ENCODE measurements at regions not wholly inside any gene's neighbourhood (a gene's known extent, or its start where the extent isn't known, plus 50 kb on each side); places are given as distances from the start of the nearest gene placed in this dataset.
"Not testable (repeated sequence)": the region's sequence is repeated elsewhere in the genome, so short reads cannot be mapped to it uniquely, and the experiment has no call there.

DNA sequence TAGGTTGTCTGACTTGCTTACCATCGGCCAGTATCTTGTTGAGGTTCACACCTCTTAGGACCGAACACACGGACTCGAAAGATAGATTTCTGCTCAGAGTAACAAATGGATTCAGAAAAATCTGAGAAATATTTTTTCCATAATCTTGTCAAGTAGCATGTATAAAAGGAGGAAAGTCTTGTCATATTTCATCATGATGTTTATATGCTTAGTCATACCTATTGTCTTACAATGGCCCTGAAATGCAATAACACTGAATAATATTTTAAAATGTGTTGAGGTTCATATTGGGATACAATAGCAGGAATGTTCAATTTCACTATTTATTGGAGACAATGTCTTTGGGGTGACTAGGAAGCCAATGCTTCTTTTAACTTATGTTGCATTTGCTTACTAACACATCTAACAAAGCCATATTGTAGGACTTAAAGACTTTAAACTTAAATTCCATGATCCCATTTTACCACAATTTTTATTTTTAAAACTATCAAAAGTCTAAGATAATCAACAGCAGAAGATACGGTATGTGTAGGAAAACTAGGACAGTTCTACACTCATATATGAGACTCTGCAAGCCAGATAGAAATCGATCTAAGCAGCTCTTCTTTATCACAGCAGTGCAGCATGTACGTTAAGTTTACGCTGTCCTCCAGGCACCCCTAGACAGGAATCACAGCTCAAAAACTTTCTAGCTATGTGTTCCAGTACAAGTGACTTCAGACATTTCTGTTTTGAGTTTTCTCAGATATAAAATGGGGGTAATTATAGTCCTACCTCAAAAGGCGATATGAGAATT lies 135.7 kb upstream of the CAV2 start:
- TF ChIP-seq, protein P1, sequence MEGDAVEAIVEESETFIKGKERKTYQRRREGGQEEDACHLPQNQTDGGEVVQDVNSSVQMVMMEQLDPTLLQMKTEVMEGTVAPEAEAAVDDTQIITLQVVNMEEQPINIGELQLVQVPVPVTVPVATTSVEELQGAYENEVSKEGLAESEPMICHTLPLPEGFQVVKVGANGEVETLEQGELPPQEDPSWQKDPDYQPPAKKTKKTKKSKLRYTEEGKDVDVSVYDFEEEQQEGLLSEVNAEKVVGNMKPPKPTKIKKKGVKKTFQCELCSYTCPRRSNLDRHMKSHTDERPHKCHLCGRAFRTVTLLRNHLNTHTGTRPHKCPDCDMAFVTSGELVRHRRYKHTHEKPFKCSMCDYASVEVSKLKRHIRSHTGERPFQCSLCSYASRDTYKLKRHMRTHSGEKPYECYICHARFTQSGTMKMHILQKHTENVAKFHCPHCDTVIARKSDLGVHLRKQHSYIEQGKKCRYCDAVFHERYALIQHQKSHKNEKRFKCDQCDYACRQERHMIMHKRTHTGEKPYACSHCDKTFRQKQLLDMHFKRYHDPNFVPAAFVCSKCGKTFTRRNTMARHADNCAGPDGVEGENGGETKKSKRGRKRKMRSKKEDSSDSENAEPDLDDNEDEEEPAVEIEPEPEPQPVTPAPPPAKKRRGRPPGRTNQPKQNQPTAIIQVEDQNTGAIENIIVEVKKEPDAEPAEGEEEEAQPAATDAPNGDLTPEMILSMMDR (IDR thresholded peaks at IDR 0.05; ENCODE audit: insufficient read depth, low read depth, low read length), result no peak
- Histone ChIP-seq H3K4me3 (ENCODE audit: low read depth, low read length) (no peak overlapping the region), H3K27me3 (ENCODE audit: control insufficient read depth, insufficient read depth, low read length) (no peaks in the 10 kb centered on the region), H3K36me3 (ENCODE audit: control insufficient read depth, insufficient read depth, low read length) (no peaks in the 10 kb centered on the region)
- no peak for DNase-seq (ENCODE audit: low read depth)
- ChIA-PET POLR2A (no interaction called here), CTCF (no interaction called here)

DNA sequence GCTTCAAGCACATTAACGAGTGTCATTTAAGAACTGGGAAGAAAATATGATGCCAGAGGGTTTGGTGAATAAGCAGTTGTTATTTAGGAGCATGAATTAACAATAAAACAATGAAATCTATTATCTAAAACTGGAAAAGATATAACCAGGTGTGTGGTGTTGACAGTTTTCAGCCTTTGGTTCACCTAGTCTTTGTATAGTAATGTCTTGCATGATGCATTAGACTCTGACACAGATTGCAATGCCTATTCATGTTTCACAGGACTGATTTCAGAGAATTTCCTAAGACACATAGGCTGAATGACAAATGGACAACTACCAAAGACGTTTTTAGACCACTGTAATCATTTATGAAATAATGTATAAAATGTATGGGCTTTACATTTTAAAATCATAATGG lies 135.1 kb upstream of the CAV2 start:
- DNase-seq (ENCODE audit: low read depth), result no peak
- POLR2A ChIA-PET, result no interaction called here
- CTCF ChIA-PET, result no interaction called here

DNA sequence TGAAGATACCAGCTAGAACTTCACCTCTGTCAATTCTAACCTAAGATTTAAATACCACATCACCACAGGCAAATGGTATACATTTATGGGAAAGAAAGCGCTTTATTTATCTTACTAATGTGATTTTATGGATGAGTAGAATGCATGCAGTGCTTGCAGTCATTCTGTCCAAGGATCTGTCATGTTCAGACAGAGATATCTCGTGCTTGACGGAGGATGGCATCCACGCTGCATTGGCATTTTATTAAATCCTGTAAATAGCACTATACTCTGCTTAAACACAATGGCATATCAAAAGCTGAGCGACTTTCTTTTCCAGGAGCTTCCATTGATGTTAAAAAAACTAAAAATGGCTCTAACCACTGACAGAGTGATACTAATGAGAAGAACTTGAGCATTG lies 133.7 kb upstream of the CAV2 start:
- POLR2A ChIA-PET, result no interaction called here
- Histone ChIP-seq H3K4me3 (ENCODE audit: low read depth, low read length) (no peak overlapping the region), H3K27me3 (ENCODE audit: control insufficient read depth, insufficient read depth, low read length) (no peaks in the 10 kb centered on the region), H3K36me3 (ENCODE audit: control insufficient read depth, insufficient read depth, low read length) (no peaks in the 10 kb centered on the region)
- no peak for DNase-seq (ENCODE audit: low read depth)
- TF ChIP-seq, protein P1 (IDR thresholded peaks at IDR 0.05; ENCODE audit: insufficient read depth, low read depth, low read length), result no peak
- CTCF ChIA-PET, result interaction anchor here (1.6 kb wide), 1 partner anchor 95 kb away, joined by 3 read pairs; no protein-coding TSS in a partner anchor

More for the DNA sequence above, 135.1 kb upstream of the CAV2 start:
- no peak overlapping the region for H3K4me3 ChIP-seq (ENCODE audit: low read depth, low read length)
- no peaks in the 10 kb centered on the region for H3K27me3 ChIP-seq (ENCODE audit: control insufficient read depth, insufficient read depth, low read length)
- TF ChIP-seq, protein P1 (IDR thresholded peaks at IDR 0.05; ENCODE audit: insufficient read depth, low read depth, low read length), result no peak
- no peaks in the 10 kb centered on the region for H3K36me3 ChIP-seq (ENCODE audit: control insufficient read depth, insufficient read depth, low read length)

DNA sequence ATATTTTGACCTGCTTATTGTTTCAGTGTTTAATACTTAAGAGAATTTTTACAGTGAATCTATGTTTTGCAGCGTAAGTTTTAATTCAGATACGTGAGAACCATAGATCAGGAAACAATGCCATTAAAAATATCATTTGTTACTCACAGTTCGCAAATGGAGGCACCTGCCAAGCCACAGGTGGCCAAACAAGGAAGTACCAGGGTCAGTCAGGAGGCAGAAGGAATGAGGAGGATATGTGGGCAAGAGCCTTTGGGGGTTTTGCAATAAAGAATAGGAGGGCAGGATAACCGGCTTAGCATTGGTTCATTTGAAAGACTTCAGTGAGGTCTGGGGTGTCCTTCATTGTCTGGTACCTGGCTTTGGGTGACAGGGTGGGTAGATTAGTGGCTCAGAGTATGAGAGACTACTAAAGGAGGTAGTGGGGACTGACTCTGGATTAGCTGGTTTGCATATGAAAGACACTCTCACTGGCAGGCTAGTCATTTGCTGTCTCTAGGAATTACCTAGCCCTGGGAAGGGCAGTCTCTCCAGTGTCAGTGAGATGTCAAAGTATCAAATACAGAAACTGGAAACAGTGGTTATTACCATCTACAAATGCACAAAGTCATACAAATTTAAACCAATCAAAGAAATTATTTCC lies 132.2 kb upstream of the CAV2 start:
- H3K4me3 ChIP-seq (ENCODE audit: low read depth, low read length), result no peak overlapping the region
- ChIA-PET POLR2A (no interaction called here), CTCF (interaction anchor here (1.6 kb wide), 1 partner anchor 96 kb away, joined by 3 read pairs; no protein-coding TSS in a partner anchor)
- H3K36me3 ChIP-seq (ENCODE audit: control insufficient read depth, insufficient read depth, low read length), result no peaks in the 10 kb centered on the region
- DNase-seq (ENCODE audit: low read depth), result no peak
- H3K27me3 ChIP-seq (ENCODE audit: control insufficient read depth, insufficient read depth, low read length), result no peaks in the 10 kb centered on the region
- TF ChIP-seq, protein P1 (IDR thresholded peaks at IDR 0.05; ENCODE audit: insufficient read depth, low read depth, low read length), result no peak

DNA sequence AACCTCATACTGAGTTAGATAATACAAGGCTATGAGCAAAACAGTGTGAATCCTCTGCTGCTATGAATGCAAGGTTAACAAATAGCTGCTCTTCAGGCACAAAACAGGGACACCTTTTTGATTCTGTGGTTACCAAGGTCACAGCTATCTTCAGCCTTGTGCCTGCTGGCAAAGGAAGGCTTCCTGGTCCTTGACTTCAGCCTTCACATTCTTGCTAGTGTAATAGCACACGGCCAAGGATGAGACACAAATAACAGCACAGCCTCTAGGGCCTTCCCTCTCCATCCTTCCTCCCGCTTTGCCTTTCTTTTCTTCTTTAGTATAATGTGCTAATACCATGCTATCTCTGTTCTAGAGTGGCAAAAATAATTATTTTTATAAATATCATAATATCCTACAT lies 130.6 kb upstream of the CAV2 start:
- no peaks in the 10 kb centered on the region for H3K36me3 ChIP-seq (ENCODE audit: control insufficient read depth, insufficient read depth, low read length)
- ChIA-PET POLR2A (no interaction called here), CTCF (interaction anchor here (1.3 to 1.5 kb wide), 2 partner anchors 11 to 157 kb away, joined by 4 to 6 read pairs; no protein-coding TSS in a partner anchor)
- no peak overlapping the region for H3K4me3 ChIP-seq (ENCODE audit: low read depth, low read length)
- TF ChIP-seq, protein P1 (IDR thresholded peaks at IDR 0.05; ENCODE audit: insufficient read depth, low read depth, low read length), result no peak
- no peak for DNase-seq (ENCODE audit: low read depth)
- H3K27me3 ChIP-seq (ENCODE audit: control insufficient read depth, insufficient read depth, low read length), result no peaks in the 10 kb centered on the region

DNA sequence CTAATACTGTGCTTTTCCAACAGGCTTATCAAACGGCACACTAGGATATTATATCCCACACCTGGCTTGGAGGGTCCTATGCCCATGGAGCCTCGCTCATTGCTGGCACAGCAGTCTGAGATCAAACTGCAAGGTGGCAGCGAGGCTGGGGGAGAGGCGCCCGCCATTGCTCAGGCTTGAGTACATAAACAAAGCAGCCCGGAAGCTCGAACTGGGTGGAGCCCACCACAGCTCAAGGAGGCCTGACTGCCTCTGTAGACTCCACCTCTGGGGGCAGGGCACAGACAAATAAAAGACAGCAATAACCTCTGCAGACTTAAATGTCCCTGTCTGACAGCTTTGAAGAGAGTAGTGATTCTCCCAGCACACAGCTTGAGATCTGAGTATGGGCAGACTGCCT lies 128.0 kb upstream of the CAV2 start:
- DNase-seq (ENCODE audit: low read depth); H3K36me3 ChIP-seq (ENCODE audit: control insufficient read depth, insufficient read depth, low read length); CTCF ChIA-PET; H3K4me3 ChIP-seq (ENCODE audit: low read depth, low read length); H3K27me3 ChIP-seq (ENCODE audit: control insufficient read depth, insufficient read depth, low read length); POLR2A ChIA-PET: not testable (repeated sequence)

DNA sequence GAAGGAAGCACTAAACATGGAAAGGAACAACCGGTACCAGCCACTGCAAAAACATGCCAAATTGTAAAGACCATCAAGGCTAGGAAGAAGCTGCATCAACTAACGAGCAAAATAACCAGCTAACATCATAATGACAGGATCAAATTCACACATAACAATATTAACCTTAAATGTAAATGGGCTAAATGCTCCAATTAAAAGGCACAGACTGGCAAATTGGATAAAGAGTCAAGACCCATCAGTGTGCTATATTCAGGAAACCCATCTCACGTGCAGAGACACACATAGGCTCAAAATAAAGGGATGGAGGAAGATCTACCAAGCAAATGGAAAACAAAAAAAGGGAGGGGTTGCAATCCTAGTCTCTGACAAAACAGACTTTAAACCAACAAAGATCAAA lies 126.3 kb upstream of the CAV2 start:
- H3K36me3 ChIP-seq (ENCODE audit: control insufficient read depth, insufficient read depth, low read length); CTCF ChIA-PET; DNase-seq (ENCODE audit: low read depth); H3K27me3 ChIP-seq (ENCODE audit: control insufficient read depth, insufficient read depth, low read length); H3K4me3 ChIP-seq (ENCODE audit: low read depth, low read length); POLR2A ChIA-PET: not testable (repeated sequence)
